SK-N-SH (cell line): ENCODE measurements at regions not wholly inside any gene's neighbourhood (a gene's known extent, or its start where the extent isn't known, plus 50 kb on each side); places are given as distances from the start of the nearest gene placed in this dataset.

ENCODE experiments used
- CTCF ChIA-PET: fragments of 300-600, 350-600 bp; formaldehyde crosslinking; extraction: SDS; loops from one replicate; lab custom pipeline; 2021; lab: Yijun Ruan, JAX
- POLR2A ChIA-PET: fragments of 350-600 bp; sonication (Branson Sonifier 250); formaldehyde crosslinking; extraction: SDS; loops from one replicate; lab custom pipeline; 2020; ENCODE audit warnings: antibody characterized with exemption, inconsistent platforms; lab: Yijun Ruan, JAX
- DNase-seq: peaks from one replicate; pipeline ENCODE4 v3.0.0; 2012
- H2AFZ ChIP-seq: fragments of 200-600 bp; sonication (generic); 2 replicates; pipeline ENCODE4 v1.8.1; 2016; ENCODE audit warnings: antibody characterized with exemption, mild to moderate bottlenecking, low read depth
- H3F3A ChIP-seq: fragments of 200-600 bp; sonication (generic); replicated peaks from 2 replicates; pipeline ENCODE3; 2016; ENCODE audit warnings: antibody characterized with exemption, mild to moderate bottlenecking; ENCODE audit not compliant: insufficient read depth
- H3K27ac ChIP-seq, 2 experiments: fragments of 200-500 bp in 1 of 2; fragments of 200-600 bp in 1 of 2; sonication (Bioruptor generic) in 1 of 2; sonication (generic), shearing (Covaris generic) in 1 of 2; 2 replicates each; pipeline versions ENCODE4 v1.5.1 to v1.6.1; 2014 to 2016; ENCODE audit warnings: low read depth in 2 of 2, inconsistent platforms in 1 of 2, low read length in 1 of 2, mild to moderate bottlenecking in 1 of 2, mixed read lengths in 1 of 2
- H3K27me3 ChIP-seq: fragments of 200-600 bp; sonication (generic), shearing (Covaris generic); 2 replicates; pipeline ENCODE4 v1.6.1; 2016; ENCODE audit warnings: mixed run types; ENCODE audit not compliant: insufficient read depth
- H3K36me3 ChIP-seq, 2 experiments: fragments of 200-500 bp in 1 of 2; fragments of 200-600 bp in 1 of 2; sonication (Bioruptor generic) in 1 of 2; sonication (generic) in 1 of 2; replicated peaks in 1 of 2; 2 replicates each; pipeline versions ENCODE3 to v1.5.1; 2014 to 2016; ENCODE audit warnings: low read length in 1 of 2, mild to moderate bottlenecking in 1 of 2; ENCODE audit not compliant: insufficient read depth in 2 of 2, control insufficient read depth in 1 of 2
- H3K4me1 ChIP-seq, 2 experiments: fragments of 200-500 bp in 1 of 2; fragments of 200-600 bp in 1 of 2; sonication (Bioruptor generic) in 1 of 2; sonication (generic), shearing (Covaris generic) in 1 of 2; 2 replicates each; pipeline versions ENCODE4 v1.5.1 to v1.6.1; 2014 to 2016; ENCODE audit warnings: low read depth in 1 of 2, low read length in 1 of 2, mixed run types in 1 of 2; ENCODE audit not compliant: insufficient read depth in 2 of 2, control insufficient read depth in 1 of 2
- H3K4me2 ChIP-seq: fragments of 200-600 bp; sonication (generic), shearing (Covaris generic); 2 replicates; pipeline ENCODE4 v1.6.1; 2017; ENCODE audit warnings: mixed run types
- H3K4me3 ChIP-seq, 2 experiments: fragments of 200-500 bp in 1 of 2; fragments of 200-600 bp in 1 of 2; sonication (Bioruptor generic) in 1 of 2; sonication (generic), shearing (Covaris generic) in 1 of 2; 2 replicates each; pipeline versions ENCODE4 v1.5.1 to v1.8.1; 2014 to 2016; ENCODE audit warnings: low read depth in 2 of 2, inconsistent platforms in 1 of 2, low read length in 1 of 2, mild to moderate bottlenecking in 1 of 2, mixed read lengths in 1 of 2, moderate library complexity in 1 of 2
- H3K79me2 ChIP-seq: fragments of 200-600 bp; sonication (generic); 2 replicates; pipeline ENCODE4 v1.8.1; 2017; ENCODE audit warnings: mild to moderate bottlenecking; ENCODE audit not compliant: insufficient read depth
- H3K9ac ChIP-seq: fragments of 200-600 bp; sonication (generic); 2 replicates; pipeline ENCODE4 v1.6.1; 2017; ENCODE audit warnings: mixed run types
- H3K9me2 ChIP-seq: fragments of 200-600 bp; sonication (generic); 2 replicates; pipeline ENCODE4 v1.6.1; 2017; ENCODE audit warnings: mixed run types
- H3K9me3 ChIP-seq: fragments of 200-600 bp; sonication (generic); 2 replicates; pipeline ENCODE4 v1.6.1; 2017; ENCODE audit warnings: mixed run types, mild to moderate bottlenecking, moderate library complexity
- H4K20me1 ChIP-seq: fragments of 200-600 bp; sonication (generic); 2 replicates; pipeline ENCODE4 v1.6.1; 2017; ENCODE audit warnings: mild to moderate bottlenecking, mixed run types; ENCODE audit not compliant: insufficient read depth
- CHD2 ChIP-seq: fragments of 150-350 bp; IDR thresholded peaks from 2 replicates; pipeline ENCODE4 v1.6.1; 2018; ENCODE audit warnings: low read length; ENCODE audit not compliant: partially characterized antibody
- FOSL2 ChIP-seq: IDR thresholded peaks from 2 replicates; pipeline ENCODE4 v1.4.0; 2012; ENCODE audit warnings: low read depth, mild to moderate bottlenecking, moderate library complexity, borderline replicate concordance
- FOXJ3 ChIP-seq: sonication (generic); formaldehyde crosslinking; IDR thresholded peaks from 2 replicates; pipeline ENCODE4 v1.5.1; 2020; ENCODE audit warnings: mild to moderate bottlenecking, missing genetic modification reagents
- FOXM1 ChIP-seq: IDR thresholded peaks from 2 replicates; pipeline ENCODE4 v1.4.0; 2012; ENCODE audit warnings: low read depth, mild to moderate bottlenecking
- GABPA ChIP-seq: IDR thresholded peaks from 2 replicates; pipeline ENCODE4 v1.4.0; 2012; ENCODE audit warnings: low read depth, mild to moderate bottlenecking
- GATA2 ChIP-seq: sonication (generic); formaldehyde crosslinking; IDR thresholded peaks from 2 replicates; pipeline ENCODE4 v1.5.0; 2020; ENCODE audit warnings: mild to moderate bottlenecking, missing genetic modification reagents
- MAX ChIP-seq: IDR thresholded peaks from 2 replicates; pipeline ENCODE4 v1.4.0; 2012; ENCODE audit warnings: low read depth
- MEF2A ChIP-seq: IDR thresholded peaks from 2 replicates; pipeline ENCODE4 v1.4.0; 2012; ENCODE audit warnings: low read depth, borderline replicate concordance
- MXI1 ChIP-seq: IDR thresholded peaks from 2 replicates; pipeline ENCODE4 v1.6.1; 2012; ENCODE audit warnings: mild to moderate bottlenecking, low read depth, low read length, improper control_type of control experiment
- NFIC ChIP-seq: IDR thresholded peaks from 2 replicates; pipeline ENCODE4 v1.4.0; 2012; ENCODE audit warnings: borderline replicate concordance
- NRF1 ChIP-seq: IDR thresholded peaks from 2 replicates; pipeline ENCODE4 v1.6.1; 2012; ENCODE audit warnings: low read depth, mild to moderate bottlenecking, low read length
- PBX3 ChIP-seq: IDR thresholded peaks from 2 replicates; pipeline ENCODE4; 2012
- POLR2AphosphoS5 ChIP-seq: IDR thresholded peaks from 2 replicates; pipeline ENCODE4 v1.6.1; 2012; ENCODE audit warnings: low read depth, low read length
- RAD21 ChIP-seq: IDR thresholded peaks from 2 replicates; pipeline ENCODE4 v1.6.1; 2012; ENCODE audit warnings: mild to moderate bottlenecking, low read length
- RCOR1 ChIP-seq: fragments of 150-350 bp; IDR thresholded peaks from 2 replicates; pipeline ENCODE4 v1.6.1; 2017; ENCODE audit warnings: antibody characterized with exemption, low read length
- RFX5 ChIP-seq: IDR thresholded peaks from 2 replicates; pipeline ENCODE4 v1.6.1; 2012; ENCODE audit warnings: mild to moderate bottlenecking, improper control_type of control experiment, low read length
- RXRA ChIP-seq: IDR thresholded peaks from 2 replicates; pipeline ENCODE4 v1.4.0; 2012; ENCODE audit warnings: low read depth, mild to moderate bottlenecking, borderline replicate concordance
- SMC3 ChIP-seq: IDR thresholded peaks from 2 replicates; pipeline ENCODE4 v1.6.1; 2012; ENCODE audit warnings: low read depth, low read length, improper control_type of control experiment
- TAF1 ChIP-seq: IDR thresholded peaks from 2 replicates; pipeline ENCODE4 v1.6.1; 2012; ENCODE audit warnings: low read depth, mild to moderate bottlenecking, low read length, moderate library complexity, borderline replicate concordance
- TCF12 ChIP-seq: IDR thresholded peaks from 2 replicates; pipeline ENCODE4 v1.4.0; 2012
- TEAD4 ChIP-seq: IDR thresholded peaks from 2 replicates; pipeline ENCODE4 v1.4.0; 2012; ENCODE audit warnings: mild to moderate bottlenecking, borderline replicate concordance; ENCODE audit not compliant: insufficient read depth
- USF1 ChIP-seq: IDR thresholded peaks from 2 replicates; pipeline ENCODE4 v1.4.0; 2012; ENCODE audit warnings: low read depth, borderline replicate concordance
- USF2 ChIP-seq: fragments of 150-350 bp; IDR thresholded peaks from 2 replicates; pipeline ENCODE4 v1.6.1; 2017; ENCODE audit warnings: antibody characterized with exemption, low read length, low read depth, borderline replicate concordance
- ZBTB33 ChIP-seq: IDR thresholded peaks from 2 replicates; pipeline ENCODE4 v1.4.0; 2012; ENCODE audit warnings: low read depth, borderline replicate concordance
- WGBS: methylation state at CpG from one replicate; pipeline ENCODE4 v1.1.6; 2017; ENCODE audit warnings: low lambda C conversion rate; 5-methylcytosine and 5-hydroxymethylcytosine counted together

GRCh38 chr3:189568961-189569360 lies 62.2 kb upstream of the TP63 start:
- Histone ChIP-seq H3K27ac (no peak overlapping the region), H3K9me3 (no peaks in the 10 kb centered on the region), H3K9me2 (no peaks in the 10 kb centered on the region), H3K27me3 (no peaks in the 10 kb centered on the region), H3K9ac (no peak overlapping the region), H3K4me2 (no peak overlapping the region), H3K4me3 (no peak overlapping the region), H4K20me1 (no peaks in the 10 kb centered on the region), H2AFZ (no peak overlapping the region), H3K79me2 (no peaks in the 10 kb centered on the region), H3K4me1 (no peaks in the 10 kb centered on the region), H3F3A (no peaks in the 10 kb centered on the region), H3K36me3 (no peaks in the 10 kb centered on the region)
- POLR2A ChIA-PET = no interaction called here
- 17% methylated on average over 4 of the region's 4 CpGs for whole genome bisulfite sequencing
- DNase-seq = no peak
- CTCF ChIA-PET = no interaction called here
- TF ChIP-seq USF2 (no peak), GABPA (no peak), NFIC (no peak), RAD21 (no peak), PBX3 (no peak), FOXJ3 (CRISPR knock-in tag) (no peak), TEAD4 (no peak), MEF2A (no peak), TCF12 (no peak), CHD2 (no peak), ZBTB33 (no peak)

GRCh38 chr3:189569473-189569872 lies 61.7 kb upstream of the TP63 start:
- CTCF ChIA-PET = no interaction called here
- H4K20me1 ChIP-seq = no peaks in the 10 kb centered on the region
- H2AFZ ChIP-seq = no peak overlapping the region
- H3K36me3 ChIP-seq = no peaks in the 10 kb centered on the region
- DNase-seq = no peak
- H3K9ac ChIP-seq = no peak overlapping the region
- no peaks in the 10 kb centered on the region for H3K27me3 ChIP-seq
- no peaks in the 10 kb centered on the region for H3K4me1 ChIP-seq
- H3K4me3 ChIP-seq = no peak overlapping the region
- POLR2A ChIA-PET = no interaction called here
- WGBS = 14% methylated on average over 4 of the region's 4 CpGs
- H3K9me3 ChIP-seq = no peaks in the 10 kb centered on the region
- H3K27ac ChIP-seq = no peak overlapping the region
- H3K9me2 ChIP-seq = no peaks in the 10 kb centered on the region
- no peaks in the 10 kb centered on the region for H3K79me2 ChIP-seq
- TF ChIP-seq TAF1 = no peak
- TF ChIP-seq RXRA = no peak
- TF ChIP-seq GATA2 = no peak
- TF ChIP-seq MXI1 = no peak
- no peak for TF ChIP-seq RFX5
- no peak for TF ChIP-seq USF1
- TF ChIP-seq MEF2A = no peak
- no peak for TF ChIP-seq CHD2
- no peak for TF ChIP-seq TCF12
- no peak for TF ChIP-seq MAX
- no peak for TF ChIP-seq SMC3
- no peak for TF ChIP-seq POLR2AphosphoS5
- no peak for TF ChIP-seq ZBTB33
- TF ChIP-seq FOXM1 = no peak
- no peak for TF ChIP-seq TEAD4
- TF ChIP-seq RCOR1 = no peak
- no peak for TF ChIP-seq NRF1
- no peak for TF ChIP-seq FOSL2
- H3F3A ChIP-seq = no peaks in the 10 kb centered on the region
- H3K4me2 ChIP-seq = no peak overlapping the region
